ENCODE measurements at regions not wholly inside any gene's neighbourhood (a gene's known extent, or its start where the extent isn't known, plus 50 kb on each side); places are given as distances from the start of the nearest gene placed in this dataset.

GRCh38 chr9:134226221-134226930 lies 62.0 kb upstream of the RNU6ATAC start:
- Histone ChIP-seq H3K4me1 (ENCODE audit: insufficient read depth, low read length, poor library complexity, severe bottlenecking) (peaks cover 11% of the 10 kb centered on the region), H3K27ac (ENCODE audit: low read depth, low read length, poor library complexity, severe bottlenecking) (no peak overlapping the region), H3K4me2 (ENCODE audit: low read length) (no peak overlapping the region), H3K9me2 (ENCODE audit: insufficient read depth, low read length) (no peaks in the 10 kb centered on the region), H3K36me3 (ENCODE audit: insufficient read depth, low read length) (no peaks in the 10 kb centered on the region), H4K20me1 (ENCODE audit: insufficient read depth, low read length) (no peaks in the 10 kb centered on the region), H3K9me3 (ENCODE audit: low read length) (no peaks in the 10 kb centered on the region), H3K4me3 (ENCODE audit: low read depth, low read length, poor library complexity, severe bottlenecking) (no peak overlapping the region), H2AFZ (ENCODE audit: low read length) (no peak overlapping the region), H3K79me2 (ENCODE audit: insufficient read depth, low read depth, low read length) (no peaks in the 10 kb centered on the region)
- ChIA-PET CTCF (ENCODE audit: unreplicated experiment) (no interaction called here), POLR2A (interaction anchor here (0.6 kb wide), 1 partner anchor 206 kb away, joined by 4 read pairs; no protein-coding TSS in a partner anchor)
- no peak for TF ChIP-seq EZH2phosphoT487 (IDR thresholded peaks at IDR 0.05; ENCODE audit: borderline replicate concordance, low read depth, low read length)
- TF ChIP-seq, protein P1, sequence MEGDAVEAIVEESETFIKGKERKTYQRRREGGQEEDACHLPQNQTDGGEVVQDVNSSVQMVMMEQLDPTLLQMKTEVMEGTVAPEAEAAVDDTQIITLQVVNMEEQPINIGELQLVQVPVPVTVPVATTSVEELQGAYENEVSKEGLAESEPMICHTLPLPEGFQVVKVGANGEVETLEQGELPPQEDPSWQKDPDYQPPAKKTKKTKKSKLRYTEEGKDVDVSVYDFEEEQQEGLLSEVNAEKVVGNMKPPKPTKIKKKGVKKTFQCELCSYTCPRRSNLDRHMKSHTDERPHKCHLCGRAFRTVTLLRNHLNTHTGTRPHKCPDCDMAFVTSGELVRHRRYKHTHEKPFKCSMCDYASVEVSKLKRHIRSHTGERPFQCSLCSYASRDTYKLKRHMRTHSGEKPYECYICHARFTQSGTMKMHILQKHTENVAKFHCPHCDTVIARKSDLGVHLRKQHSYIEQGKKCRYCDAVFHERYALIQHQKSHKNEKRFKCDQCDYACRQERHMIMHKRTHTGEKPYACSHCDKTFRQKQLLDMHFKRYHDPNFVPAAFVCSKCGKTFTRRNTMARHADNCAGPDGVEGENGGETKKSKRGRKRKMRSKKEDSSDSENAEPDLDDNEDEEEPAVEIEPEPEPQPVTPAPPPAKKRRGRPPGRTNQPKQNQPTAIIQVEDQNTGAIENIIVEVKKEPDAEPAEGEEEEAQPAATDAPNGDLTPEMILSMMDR (conservative IDR thresholded peaks at IDR 0.05; ENCODE audit: low read length) = no peak
- no TSS peak for BruUV-seq (replicated peaks)
- DNase-seq (ENCODE audit: low spot score) = no peak
- intact Hi-C loops (cut with micrococcal nuclease; ENCODE audit: unreplicated experiment) = no loop called here

DNA sequence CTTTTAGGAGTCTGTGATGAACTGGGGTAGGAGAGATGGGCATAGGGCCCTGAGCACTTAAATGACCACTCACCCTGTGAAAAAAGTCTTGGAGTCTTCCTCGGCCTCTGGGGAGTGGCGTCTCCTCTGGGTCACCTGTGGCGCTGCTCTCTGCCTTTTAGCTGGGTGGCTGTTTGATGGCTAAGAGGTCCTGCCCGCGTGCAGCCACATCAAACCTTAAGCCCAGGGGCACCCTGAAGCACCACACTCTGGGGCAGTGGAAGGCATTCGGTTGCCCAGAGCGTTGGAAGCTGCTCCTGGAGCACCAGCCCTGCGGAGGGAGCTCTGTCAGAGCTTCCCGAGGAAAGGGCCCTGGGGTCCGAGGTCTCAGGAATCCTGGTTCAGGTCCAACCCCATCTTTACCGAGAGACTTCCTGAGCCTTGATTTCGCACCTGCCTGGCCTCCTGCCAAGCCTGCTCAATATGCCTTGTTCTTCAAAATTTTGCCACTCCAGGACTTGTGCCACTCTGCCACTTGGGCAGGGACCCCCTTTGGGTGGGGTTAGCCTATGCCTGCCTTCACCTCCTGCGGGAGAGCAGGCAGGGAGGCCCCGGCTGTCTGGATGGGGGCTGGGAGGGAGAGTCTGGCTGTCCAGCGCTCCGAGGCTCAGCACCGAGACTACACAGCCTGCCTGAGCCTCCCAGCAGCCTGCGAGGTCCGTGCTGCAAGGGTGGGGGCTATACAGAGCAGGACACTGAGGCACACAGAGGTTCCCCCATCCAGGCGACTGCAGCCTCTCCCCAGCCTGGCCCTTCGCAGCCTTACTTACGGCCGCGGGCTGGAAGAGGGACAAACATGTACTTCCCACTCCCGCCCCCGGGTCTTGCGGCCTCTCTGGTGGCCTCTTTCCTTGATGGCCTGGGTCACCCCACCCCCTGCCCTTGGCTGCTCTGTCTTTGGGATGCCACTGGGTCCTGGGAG lies 63.4 kb upstream of the RNU6ATAC start:
- Histone ChIP-seq H3K4me3 (ENCODE audit: low read depth, low read length, poor library complexity, severe bottlenecking) (no peak overlapping the region), H3K79me2 (ENCODE audit: insufficient read depth, low read depth, low read length) (no peaks in the 10 kb centered on the region), H3K4me2 (ENCODE audit: low read length) (no peak overlapping the region), H2AFZ (ENCODE audit: low read length) (no peak overlapping the region), H3K27ac (ENCODE audit: low read depth, low read length, poor library complexity, severe bottlenecking) (no peak overlapping the region), H3K9me3 (ENCODE audit: low read length) (no peaks in the 10 kb centered on the region), H3K4me1 (ENCODE audit: insufficient read depth, low read length, poor library complexity, severe bottlenecking) (no peaks in the 10 kb centered on the region), H4K20me1 (ENCODE audit: insufficient read depth, low read length) (no peaks in the 10 kb centered on the region), H3K9me2 (ENCODE audit: insufficient read depth, low read length) (no peaks in the 10 kb centered on the region), H3K36me3 (ENCODE audit: insufficient read depth, low read length) (no peaks in the 10 kb centered on the region)
- intact Hi-C loops (cut with micrococcal nuclease; ENCODE audit: unreplicated experiment) = no loop called here
- no peak for DNase-seq (ENCODE audit: low spot score)
- no TSS peak for BruUV-seq (replicated peaks)
- CTCF ChIA-PET (ENCODE audit: unreplicated experiment) = no interaction called here
- POLR2A ChIA-PET = no interaction called here
- no peak for TF ChIP-seq EZH2phosphoT487 (IDR thresholded peaks at IDR 0.05; ENCODE audit: borderline replicate concordance, low read depth, low read length)
- TF ChIP-seq, protein P1 (conservative IDR thresholded peaks at IDR 0.05; ENCODE audit: low read length) = no peak

All from OCI-LY7 (cell line).